IMR-90 (cell line): ENCODE measurements at regions not wholly inside any gene's neighbourhood (a gene's known extent, or its start where the extent isn't known, plus 50 kb on each side); places are given as distances from the start of the nearest gene placed in this dataset.

ENCODE experiments used
- ATAC-seq: fragments of 200-7000 bp; cut with Tn5 transposase; 2 replicates; pipeline ENCODE4 v1.9.1; 2020; ENCODE audit warnings: low read depth, mild to moderate bottlenecking, moderate library complexity
- BruUV-seq: library from RNA; stranded (reverse); fragments of 400-500 nt; replicated peaks from 2 replicates; lab custom pipeline; 2021; lab: Mats Ljungman, UMichigan
- CTCF ChIA-PET: fragments of 300-600 bp; formaldehyde crosslinking; extraction: SDS; loops from one replicate; lab custom pipeline; 2021; ENCODE audit warnings: antibody characterized with exemption; lab: Yijun Ruan, JAX
- POLR2A ChIA-PET: fragments of 300-600 bp; sonication (Branson Sonifier 250); formaldehyde crosslinking; loops from one replicate; lab custom pipeline; 2022; ENCODE audit warnings: antibody characterized with exemption; ENCODE audit not compliant: unreplicated experiment; lab: Charles Lee
- DNase-seq: peaks from one replicate; pipeline ENCODE4 v3.0.0; 2013
- H2AFZ ChIP-seq: replicated peaks from 2 replicates; pipeline ENCODE3; 2013; ENCODE audit warnings: low read length, mild to moderate bottlenecking; ENCODE audit not compliant: poor library complexity
- H2AK5ac ChIP-seq: 2 replicates; pipeline ENCODE4 v1.6.1; 2013; ENCODE audit warnings: low read depth, low read length, inconsistent platforms
- H2AK9ac ChIP-seq: replicated peaks from 2 replicates; pipeline ENCODE3; 2013; ENCODE audit warnings: mild to moderate bottlenecking, low read depth, low read length, moderate library complexity; ENCODE audit not compliant: poor library complexity
- H2BK120ac ChIP-seq: 2 replicates; pipeline ENCODE4 v1.6.1; 2013; ENCODE audit warnings: low read depth, low read length, inconsistent platforms
- H2BK15ac ChIP-seq: 3 replicates; pipeline ENCODE4 v1.6.1; 2013; ENCODE audit warnings: low read depth, low read length, inconsistent platforms
- H2BK20ac ChIP-seq: 2 replicates; pipeline ENCODE4 v1.6.1; 2013; ENCODE audit warnings: low read depth, mild to moderate bottlenecking, inconsistent platforms, low read length, moderate library complexity
- H2BK5ac ChIP-seq: 2 replicates; pipeline ENCODE4 v1.6.1; 2013; ENCODE audit warnings: mild to moderate bottlenecking, low read depth, low read length, inconsistent platforms; ENCODE audit not compliant: poor library complexity, severe bottlenecking
- H3K14ac ChIP-seq: replicated peaks from 2 replicates; pipeline ENCODE4 v1.6.1; 2013; ENCODE audit warnings: low read depth, low read length, inconsistent platforms
- H3K18ac ChIP-seq: 2 replicates; pipeline ENCODE4 v1.6.1; 2013; ENCODE audit warnings: low read depth, low read length, control low read depth
- H3K23ac ChIP-seq: 2 replicates; pipeline ENCODE4 v1.6.1; 2013; ENCODE audit warnings: low read depth, low read length, inconsistent platforms
- H3K27ac ChIP-seq: 2 replicates; pipeline ENCODE4 v1.5.1; 2013; ENCODE audit warnings: mild to moderate bottlenecking, control low read depth, low read length; ENCODE audit not compliant: insufficient read depth
- H3K27me3 ChIP-seq: 2 replicates; pipeline ENCODE4 v1.6.1; 2013; ENCODE audit warnings: low read length; ENCODE audit not compliant: control insufficient read depth, insufficient read depth
- H3K36me3 ChIP-seq: 2 replicates; pipeline ENCODE4 v1.6.1; 2013; ENCODE audit warnings: low read length, mixed read lengths; ENCODE audit not compliant: control insufficient read depth, insufficient read depth
- H3K4ac ChIP-seq: 2 replicates; pipeline ENCODE4 v1.6.1; 2013; ENCODE audit warnings: low read depth, low read length, inconsistent platforms
- H3K4me1 ChIP-seq: 2 replicates; pipeline ENCODE4 v1.6.1; 2013; ENCODE audit warnings: low read length, mixed read lengths; ENCODE audit not compliant: control insufficient read depth, insufficient read depth
- H3K4me2 ChIP-seq: 2 replicates; pipeline ENCODE4 v1.6.1; 2013; ENCODE audit warnings: low read depth, mild to moderate bottlenecking, control low read depth, low read length, moderate library complexity
- H3K4me3 ChIP-seq: 2 replicates; pipeline ENCODE4 v1.5.1; 2013; ENCODE audit warnings: low read depth, mild to moderate bottlenecking, control low read depth, low read length, moderate library complexity; ENCODE audit not compliant: insufficient read depth
- H3K56ac ChIP-seq: 2 replicates; pipeline ENCODE4 v1.6.1; 2013; ENCODE audit warnings: low read length, inconsistent platforms; ENCODE audit not compliant: insufficient read depth; ENCODE audit errors: extremely low read depth
- H3K79me1 ChIP-seq, 2 experiments: 2 replicates each; pipeline ENCODE4 v1.6.1; 2013; ENCODE audit warnings: low read length in 2 of 2, inconsistent platforms in 1 of 2, low read depth in 1 of 2
- H3K9ac ChIP-seq: 2 replicates; pipeline ENCODE4 v1.6.1; 2013; ENCODE audit warnings: low read depth, low read length, control low read depth
- H3K9me1 ChIP-seq: 2 replicates; pipeline ENCODE4 v1.6.1; 2013; ENCODE audit warnings: low read length, inconsistent platforms; ENCODE audit not compliant: insufficient read depth
- H3K9me3 ChIP-seq: 2 replicates; pipeline ENCODE4 v1.6.1; 2013; ENCODE audit warnings: low read length; ENCODE audit not compliant: control insufficient read depth, insufficient read depth
- H4K20me1 ChIP-seq: 2 replicates; pipeline ENCODE4 v1.6.1; 2013; ENCODE audit warnings: low read length, inconsistent platforms; ENCODE audit not compliant: insufficient read depth
- H4K5ac ChIP-seq: 2 replicates; pipeline ENCODE4 v1.6.1; 2013; ENCODE audit warnings: mild to moderate bottlenecking, low read depth, low read length, control low read depth
- H4K8ac ChIP-seq, 2 experiments: 2 replicates each; pipeline ENCODE4 v1.6.1; 2013; ENCODE audit warnings: low read depth in 2 of 2, low read length in 2 of 2, control low read depth in 1 of 2, inconsistent platforms in 1 of 2
- H4K91ac ChIP-seq: 2 replicates; pipeline ENCODE4 v1.6.1; 2013; ENCODE audit warnings: low read depth, low read length, inconsistent platforms; ENCODE audit not compliant: insufficient read depth
- BHLHE40 ChIP-seq: fragments of 150-350 bp; IDR thresholded peaks from 2 replicates; pipeline ENCODE4 v1.6.1; 2016; ENCODE audit warnings: mild to moderate bottlenecking, low read depth, low read length
- CEBPB ChIP-seq: IDR thresholded peaks from 2 replicates; pipeline ENCODE4 v1.6.1; 2012; ENCODE audit warnings: low read depth, low read length, improper control_type of control experiment
- CHD1 ChIP-seq: IDR thresholded peaks from 2 replicates; pipeline ENCODE4 v1.6.1; 2012; ENCODE audit warnings: low read depth, low read length, improper control_type of control experiment
- CTCF ChIP-seq: conservative IDR thresholded peaks from 2 replicates; pipeline ENCODE4 v1.5.1; 2012; ENCODE audit warnings: mild to moderate bottlenecking, low read depth, low read length, improper control_type of control experiment
- ELK1 ChIP-seq: fragments of 150-350 bp; IDR thresholded peaks from 2 replicates; pipeline ENCODE4 v1.6.1; 2016; ENCODE audit warnings: low read depth, mild to moderate bottlenecking, low read length, moderate library complexity, borderline replicate concordance
- FOS ChIP-seq: fragments of 150-350 bp; IDR thresholded peaks from 2 replicates; pipeline ENCODE4 v1.6.1; 2016; ENCODE audit warnings: low read depth, low read length
- MAFK ChIP-seq: IDR thresholded peaks from 2 replicates; pipeline ENCODE4 v1.6.1; 2012; ENCODE audit warnings: low read depth, low read length, improper control_type of control experiment
- MAZ ChIP-seq: IDR thresholded peaks from 2 replicates; pipeline ENCODE4 v1.6.1; 2012; ENCODE audit warnings: low read depth, mild to moderate bottlenecking, low read length, improper control_type of control experiment, moderate library complexity, borderline replicate concordance
- MXI1 ChIP-seq: IDR thresholded peaks from 2 replicates; pipeline ENCODE4 v1.6.1; 2012; ENCODE audit warnings: low read depth, mild to moderate bottlenecking, low read length, moderate library complexity, borderline replicate concordance
- NFE2L2 ChIP-seq: fragments of 150-350 bp; IDR thresholded peaks from 2 replicates; pipeline ENCODE4 v1.6.1; 2016; ENCODE audit warnings: low read depth, mild to moderate bottlenecking, low read length
- POLR2A ChIP-seq: IDR thresholded peaks from 2 replicates; pipeline ENCODE4 v1.6.1; 2012; ENCODE audit warnings: mild to moderate bottlenecking, low read depth, low read length
- RAD21 ChIP-seq: IDR thresholded peaks from 2 replicates; pipeline ENCODE4 v1.6.1; 2012; ENCODE audit warnings: low read length, improper control_type of control experiment
- RCOR1 ChIP-seq: IDR thresholded peaks from 2 replicates; pipeline ENCODE4 v1.6.1; 2012; ENCODE audit warnings: mild to moderate bottlenecking, low read length, improper control_type of control experiment; ENCODE audit not compliant: insufficient replicate concordance
- RFX5 ChIP-seq: IDR thresholded peaks from 2 replicates; pipeline ENCODE4 v1.8.0; 2012; ENCODE audit warnings: low read depth, mild to moderate bottlenecking, low read length, moderate library complexity
- SMC3 ChIP-seq: fragments of 150-350 bp; IDR thresholded peaks from 2 replicates; pipeline ENCODE4 v1.6.1; 2016; ENCODE audit warnings: low read depth, mild to moderate bottlenecking, antibody characterized with exemption, low read length, moderate library complexity
- USF2 ChIP-seq: fragments of 150-350 bp; IDR thresholded peaks from 2 replicates; pipeline ENCODE4 v1.6.1; 2017; ENCODE audit warnings: mild to moderate bottlenecking, antibody characterized with exemption, low read length, low read depth
- WGBS, 2 experiments: methylation state at CpG; one replicate each; pipeline versions ENCODE4 v1.1.5 to v1.1.7; 2013; ENCODE audit warnings: missing lambda C conversion rate in 2 of 2; ENCODE audit not compliant: insufficient read length in 1 of 2; ENCODE audit errors: extremely low coverage in 2 of 2; 5-methylcytosine and 5-hydroxymethylcytosine counted together
- dilution Hi-C: fragments of 300-500 bp; cut with HindIII; formaldehyde crosslinking; loops from one replicate; pipeline ENCODE4 v1.14.3; 2018; ENCODE audit warnings: low sequenced_read_pairs; ENCODE audit not compliant: unreplicated experiment
- in situ Hi-C: fragments of 300-500 bp; cut with MboI; formaldehyde crosslinking; loops from 3 replicates; pipeline ENCODE4 v1.14.3; 2019; ENCODE audit warnings: low sequenced_read_pairs, inconsistent platforms, mixed read lengths
- intact Hi-C: fragments of 100-400 bp; cut with micrococcal nuclease; formaldehyde crosslinking; loops from 2 replicates; pipeline ENCODE4 v1.10.0; 2022

- Histone ChIP-seq H3K14ac (no peak overlapping the region), H2BK5ac (no peak overlapping the region), H3K27me3 (no peaks in the 10 kb centered on the region), H3K4me3 (no peak overlapping the region), H2AK5ac (no peak overlapping the region), H2AK9ac (no peak overlapping the region), H3K18ac (no peak overlapping the region), H2BK15ac (no peak overlapping the region), H4K8ac (no peak overlapping the region), H2BK20ac (no peak overlapping the region), H4K91ac (no peak overlapping the region), H3K4me2 (no peak overlapping the region), H3K9me1 (no peaks in the 10 kb centered on the region), H2AFZ (no peak overlapping the region), H3K79me1 (no peaks in the 10 kb centered on the region), H2BK120ac (no peak overlapping the region), H3K36me3 (no peaks in the 10 kb centered on the region), H3K9me3 (peaks cover 37% of the 10 kb centered on the region), H3K23ac (no peak overlapping the region), H3K4me1 (no peaks in the 10 kb centered on the region), H4K20me1 (no peaks in the 10 kb centered on the region), H3K27ac (no peak overlapping the region), H3K9ac (no peak overlapping the region), H4K5ac (no peak overlapping the region), H3K56ac (no peak overlapping the region), H3K4ac (no peak overlapping the region)
- in situ Hi-C loops (no loop called here), dilution Hi-C loops (no loop called here), intact Hi-C loops (no loop called here)
- BruUV-seq = no TSS peak
- DNase-seq (no peak), ATAC-seq (no peak)
- WGBS, 2 experiments = 17% methylated on average over 1 of the region's 7 CpGs; no CpG with 5 or more reads in 1 of the 2 experiments
- no peak for TF ChIP-seq CEBPB
- TF ChIP-seq FOS = no peak
- no peak for TF ChIP-seq RFX5
- no peak for TF ChIP-seq USF2
- no peak for TF ChIP-seq ELK1
- TF ChIP-seq BHLHE40 = no peak
- no peak for TF ChIP-seq MAZ
- TF ChIP-seq POLR2A = no peak
- TF ChIP-seq CTCF = no peak
- TF ChIP-seq SMC3 = no peak
- no peak for TF ChIP-seq NFE2L2
- no peak for TF ChIP-seq CHD1
- no peak for TF ChIP-seq MXI1
- no peak for TF ChIP-seq RAD21
- TF ChIP-seq MAFK = no peak
- no peak for TF ChIP-seq RCOR1
- ChIA-PET POLR2A (no interaction called here), CTCF (no interaction called here)
These were observed 201.0 kb downstream of the EMX2 start for GRCh38 chr10:117743509-117743908.
